Neural progenitor cell (in vitro differentiated cells): ENCODE measurements at regions not wholly inside any gene's neighbourhood (a gene's known extent, or its start where the extent isn't known, plus 50 kb on each side); places are given as distances from the start of the nearest gene placed in this dataset.

Experiments
- DNase-seq: peaks from one replicate; pipeline ENCODE4 v3.0.0-alpha.2; 2016; ENCODE audit warnings: low spot score
- H2AFZ ChIP-seq: fragments of 200-600 bp; sonication (generic); replicated peaks from 2 replicates; pipeline ENCODE4 v1.6.1; 2016; ENCODE audit warnings: antibody characterized with exemption
- H3F3A ChIP-seq: fragments of 200-600 bp; sonication (generic); 2 replicates; pipeline ENCODE4 v1.6.1; 2016; ENCODE audit warnings: antibody characterized with exemption, low read depth
- H3K27ac ChIP-seq: fragments of 200-600 bp; sonication (generic); 2 replicates; pipeline ENCODE4 v1.5.1; 2016; ENCODE audit warnings: mild to moderate bottlenecking
- H3K27me3 ChIP-seq: fragments of 200-600 bp; sonication (generic); 2 replicates; pipeline ENCODE4 v1.6.1; 2016; ENCODE audit warnings: mild to moderate bottlenecking, moderate library complexity
- H3K36me3 ChIP-seq: fragments of 200-600 bp; sonication (generic); 2 replicates; pipeline ENCODE4 v1.5.1; 2016
- H3K4me1 ChIP-seq: fragments of 200-600 bp; sonication (generic); 2 replicates; pipeline ENCODE4 v1.6.1; 2016; ENCODE audit warnings: mixed run types
- H3K4me2 ChIP-seq: fragments of 200-600 bp; sonication (generic); 2 replicates; pipeline ENCODE4 v1.6.1; 2016
- H3K4me3 ChIP-seq: fragments of 200-600 bp; sonication (generic); 2 replicates; pipeline ENCODE4 v1.5.1; 2016
- H3K79me2 ChIP-seq: fragments of 200-600 bp; sonication (generic); 2 replicates; pipeline ENCODE4 v1.6.1; 2016; ENCODE audit warnings: low read depth
- H3K9ac ChIP-seq: fragments of 200-600 bp; sonication (generic); 2 replicates; pipeline ENCODE4 v1.6.1; 2016
- H3K9me3 ChIP-seq: fragments of 200-600 bp; sonication (generic); 2 replicates; pipeline ENCODE4 v1.5.1; 2016; ENCODE audit warnings: low read depth
- H4K20me1 ChIP-seq: fragments of 200-600 bp; sonication (generic); 2 replicates; pipeline ENCODE4 v1.6.1; 2016; ENCODE audit warnings: low read depth
- H3K27ac Mint-ChIP-seq: 3 replicates; pipeline ENCODE4 v1.8.0; 2021; ENCODE audit warnings: mixed read lengths
- H3K27me3 Mint-ChIP-seq: 2 replicates; pipeline ENCODE4 v1.8.0; 2022; ENCODE audit warnings: low read depth, mild to moderate bottlenecking, inconsistent platforms, moderate library complexity, mixed read lengths; ENCODE audit not compliant: insufficient read depth
- H3K36me3 Mint-ChIP-seq: 3 replicates; pipeline ENCODE4 v1.8.0; 2021; ENCODE audit warnings: mixed read lengths
- H3K4me1 Mint-ChIP-seq: 3 replicates; pipeline ENCODE4 v1.8.0; 2021; ENCODE audit warnings: mixed read lengths
- H3K4me3 Mint-ChIP-seq: 3 replicates; pipeline ENCODE4 v1.8.0; 2021; ENCODE audit warnings: mild to moderate bottlenecking, moderate library complexity, mixed read lengths
- H3K9me3 Mint-ChIP-seq: 3 replicates; pipeline ENCODE4 v1.8.0; 2020; ENCODE audit warnings: mixed read lengths
- CTCF ChIP-seq: fragments of 200-600 bp; sonication (generic); IDR thresholded peaks from 2 replicates; pipeline ENCODE4 v1.5.1; 2017; ENCODE audit warnings: antibody characterized with exemption, mild to moderate bottlenecking
- EZH2 ChIP-seq: fragments of 200-600 bp; sonication (generic); IDR thresholded peaks from 2 replicates; pipeline ENCODE4 v1.6.1; 2017; ENCODE audit warnings: antibody characterized with exemption, mild to moderate bottlenecking, moderate library complexity
- EZH2phosphoT487 ChIP-seq: fragments of 200-600 bp; sonication (generic); IDR thresholded peaks from 2 replicates; pipeline ENCODE4 v1.6.1; 2017; ENCODE audit warnings: antibody characterized with exemption

GRCh38 chr9:91161465-91162300 is 200.0 kb downstream of the AUH start:
- H3F3A ChIP-seq, result no peaks in the 10 kb centered on the region
- no peak overlapping the region for H3K4me3 Mint-ChIP-seq
- no peaks in the 10 kb centered on the region for H3K9me3 ChIP-seq
- no peak overlapping the region for H2AFZ ChIP-seq
- no peak overlapping the region for H3K9ac ChIP-seq
- peaks cover 11% of the 10 kb centered on the region for H3K27me3 Mint-ChIP-seq
- no peaks in the 10 kb centered on the region for H3K4me1 ChIP-seq
- H3K4me3 ChIP-seq, result no peak overlapping the region
- no peaks in the 10 kb centered on the region for H3K79me2 ChIP-seq
- H3K36me3 Mint-ChIP-seq, result no peaks in the 10 kb centered on the region
- no peak overlapping the region for H3K4me2 ChIP-seq
- no peak overlapping the region for H3K27ac Mint-ChIP-seq
- H3K27me3 ChIP-seq, result no peaks in the 10 kb centered on the region
- no peaks in the 10 kb centered on the region for H3K9me3 Mint-ChIP-seq
- H4K20me1 ChIP-seq, result no peaks in the 10 kb centered on the region
- no peaks in the 10 kb centered on the region for H3K36me3 ChIP-seq
- no peak for DNase-seq
- TF ChIP-seq EZH2 (no peak), EZH2phosphoT487 (no peak), CTCF (no peak)
- no peak overlapping the region for H3K27ac ChIP-seq
- H3K4me1 Mint-ChIP-seq, result peaks cover 23% of the 10 kb centered on the region

- Histone ChIP-seq H3K9ac (no peak overlapping the region), H3K9me3 (no peaks in the 10 kb centered on the region), H3F3A (no peaks in the 10 kb centered on the region), H2AFZ (no peak overlapping the region), H4K20me1 (no peaks in the 10 kb centered on the region), H3K27ac (no peak overlapping the region), H3K79me2 (no peaks in the 10 kb centered on the region), H3K4me1 (no peaks in the 10 kb centered on the region), H3K4me3 (no peak overlapping the region), H3K4me2 (no peak overlapping the region), H3K36me3 (no peaks in the 10 kb centered on the region), H3K27me3 (no peaks in the 10 kb centered on the region)
- H3K36me3 Mint-ChIP-seq, result no peaks in the 10 kb centered on the region
- peak overlapping the region; percentile 35 for H3K27ac Mint-ChIP-seq
- H3K27me3 Mint-ChIP-seq, result peaks cover 11% of the 10 kb centered on the region
- H3K9me3 Mint-ChIP-seq, result no peaks in the 10 kb centered on the region
- TF ChIP-seq EZH2phosphoT487 (no peak), CTCF (no peak), EZH2 (no peak)
- peaks cover 27% of the 10 kb centered on the region for H3K4me1 Mint-ChIP-seq
- no peak for DNase-seq
- peak overlapping the region; percentile 6 for H3K4me3 Mint-ChIP-seq
These were observed 199.4 kb downstream of the AUH start for GRCh38 chr9:91162311-91162710.

- peaks cover 11% of the 10 kb centered on the region for H3K27me3 Mint-ChIP-seq
- no peaks in the 10 kb centered on the region for H3K36me3 ChIP-seq
- no peak overlapping the region for H3K4me2 ChIP-seq
- no peak overlapping the region for H3K4me3 ChIP-seq
- H3K4me1 Mint-ChIP-seq, result peaks cover 27% of the 10 kb centered on the region
- H3K9me3 ChIP-seq, result no peaks in the 10 kb centered on the region
- H3K9me3 Mint-ChIP-seq, result no peaks in the 10 kb centered on the region
- no peaks in the 10 kb centered on the region for H3K4me1 ChIP-seq
- no peak for TF ChIP-seq EZH2phosphoT487
- TF ChIP-seq EZH2, result no peak
- TF ChIP-seq CTCF, result no peak
- no peaks in the 10 kb centered on the region for H4K20me1 ChIP-seq
- peak overlapping the region; percentile 35 for H3K27ac Mint-ChIP-seq
- H3K9ac ChIP-seq, result no peak overlapping the region
- H3K36me3 Mint-ChIP-seq, result no peaks in the 10 kb centered on the region
- H3K4me3 Mint-ChIP-seq, result no peak overlapping the region
- H3K27ac ChIP-seq, result no peak overlapping the region
- H2AFZ ChIP-seq, result peak overlapping the region; percentile 15
- H3K79me2 ChIP-seq, result no peaks in the 10 kb centered on the region
- no peaks in the 10 kb centered on the region for H3F3A ChIP-seq
- DNase-seq, result no peak
- no peaks in the 10 kb centered on the region for H3K27me3 ChIP-seq
These were observed 198.8 kb downstream of the AUH start for GRCh38 chr9:91162784-91163443.
